CD4-positive, alpha-beta T cell treated with Interleukin-21 for 1 hour (primary cell): ENCODE measurements at regions not wholly inside any gene's neighbourhood (a gene's known extent, or its start where the extent isn't known, plus 50 kb on each side); places are given as distances from the start of the nearest gene placed in this dataset.

Experiments used
- DNase-seq: peaks from one replicate; pipeline ENCODE4 v3.0.0-alpha.2; 2020

DNA sequence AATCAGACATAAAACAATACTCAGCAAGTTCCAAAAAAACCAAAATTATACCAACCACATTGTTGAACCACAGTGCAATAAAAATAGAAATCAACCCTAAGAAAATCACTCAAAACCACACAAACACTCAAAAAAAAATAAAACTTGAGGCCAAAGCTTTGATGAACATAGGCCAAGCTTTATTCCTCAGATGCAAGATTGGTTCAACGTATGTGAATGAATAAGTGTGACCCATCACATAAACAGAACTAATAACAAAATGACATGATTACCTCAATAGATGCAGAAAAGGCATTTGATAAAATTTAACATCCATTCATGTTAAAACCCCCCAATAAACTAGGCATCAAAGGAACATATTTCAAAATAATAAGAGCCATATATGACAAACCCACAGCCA lies 506.1 kb upstream of the FZD8 start:
- DNase-seq: no peak

DNA sequence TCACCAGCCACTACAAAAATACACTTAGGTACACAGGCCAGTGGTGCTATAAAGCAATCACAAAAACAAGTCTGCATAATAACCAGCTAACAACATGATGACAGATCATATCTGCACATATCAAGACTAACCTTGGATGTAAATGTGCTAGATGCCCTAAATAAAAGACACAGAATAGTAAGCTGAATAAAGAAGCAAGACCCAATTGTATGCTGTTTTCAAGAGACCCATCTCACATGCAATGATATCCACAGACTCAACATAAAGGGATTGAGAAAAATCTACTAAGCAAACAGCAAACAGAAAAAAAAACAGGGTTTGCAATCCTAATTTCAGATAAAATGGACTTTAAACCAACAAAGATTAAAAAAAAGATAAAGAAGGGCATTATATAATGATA lies 505.4 kb upstream of the FZD8 start:
- no peak for DNase-seq

DNA sequence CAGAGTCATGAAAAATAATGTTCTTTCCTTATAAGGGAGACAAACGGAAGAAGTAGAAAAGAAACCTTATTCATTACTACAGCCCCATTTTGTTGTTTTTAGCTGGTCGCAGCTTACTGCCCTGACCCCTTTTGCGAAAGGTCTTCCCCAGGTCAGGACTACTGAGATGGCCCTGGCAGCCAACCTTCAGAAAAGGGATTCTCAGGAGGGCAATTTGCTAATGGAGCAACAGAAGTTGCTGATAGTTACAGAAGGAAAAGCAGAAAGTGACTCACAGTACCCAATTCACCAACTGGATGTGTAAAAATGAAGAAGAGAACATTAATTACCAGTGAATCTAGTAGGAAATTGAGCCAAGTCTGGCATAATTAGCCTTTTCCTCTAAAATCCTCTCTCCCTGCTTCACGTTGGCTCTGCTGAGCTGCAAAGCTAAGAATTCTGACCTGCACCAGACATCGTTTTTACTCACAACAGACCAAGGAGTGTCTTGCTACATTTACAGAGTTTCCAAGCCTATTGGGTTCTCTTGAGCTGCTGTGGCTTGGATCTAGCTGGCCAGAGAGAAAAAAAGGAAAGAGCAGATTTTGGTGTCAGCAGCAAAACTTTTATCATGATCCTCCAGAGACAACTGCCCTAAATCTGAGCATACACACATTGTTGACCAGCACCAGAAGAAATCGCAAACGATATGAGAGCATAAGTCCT lies 499.9 kb upstream of the FZD8 start:
- no peak for DNase-seq

DNA sequence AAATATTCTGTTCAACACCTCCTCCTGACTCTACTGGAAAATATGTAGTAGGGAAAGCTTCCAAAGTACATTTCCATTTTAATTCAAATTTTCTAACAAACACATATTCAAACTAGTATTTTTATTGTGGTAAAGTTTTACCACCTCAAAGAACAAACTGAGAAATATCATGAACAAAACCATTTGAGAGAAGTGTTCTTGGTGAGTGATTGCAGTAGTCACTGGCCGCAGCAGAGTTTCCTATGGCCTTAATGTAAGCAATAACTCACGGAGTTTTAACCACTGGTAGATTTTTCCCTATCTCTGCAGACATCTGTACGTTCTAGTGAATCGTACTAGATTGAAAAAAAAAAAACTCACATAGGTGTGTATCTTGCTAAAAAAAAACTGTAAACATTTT lies 487.0 kb upstream of the FZD8 start:
- no peak for DNase-seq

DNA sequence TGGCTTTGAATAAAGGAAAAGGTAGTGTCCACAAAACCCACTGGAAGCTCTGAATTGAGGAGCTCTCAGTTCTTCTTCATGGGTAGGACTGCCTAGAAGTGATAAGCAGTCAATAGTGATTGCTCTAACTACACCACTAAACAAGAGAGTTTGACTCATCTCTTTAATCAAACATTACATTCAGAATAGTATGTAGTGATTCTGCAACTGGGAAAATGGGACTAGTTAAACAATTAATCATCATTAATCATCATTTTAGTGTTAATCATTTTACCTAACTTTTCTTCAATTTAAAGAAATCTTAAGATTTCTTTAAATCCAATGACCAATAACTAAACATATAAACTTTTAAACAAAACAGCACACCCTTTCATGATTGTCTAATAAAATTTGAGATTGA lies 484.0 kb upstream of the FZD8 start:
- DNase-seq: no peak

DNA sequence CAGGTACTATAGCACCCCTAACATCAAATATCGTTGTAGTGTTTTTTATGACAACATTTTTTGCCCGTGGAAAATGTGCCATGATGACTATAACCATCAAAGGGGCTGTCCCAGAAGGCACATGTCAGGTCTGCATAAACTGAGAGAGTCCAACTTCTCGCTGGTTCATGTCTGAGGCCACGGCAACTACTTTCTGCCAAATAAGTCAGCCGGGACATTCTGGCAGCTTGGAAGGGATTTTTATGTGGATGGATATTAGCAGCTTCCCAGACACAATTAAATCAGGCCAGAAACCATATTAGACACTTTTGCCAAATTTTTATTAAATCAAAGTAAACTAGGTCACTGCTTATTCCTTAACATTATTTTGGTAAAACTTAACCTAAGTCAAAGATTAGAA lies 477.4 kb upstream of the FZD8 start:
- no peak for DNase-seq

DNA sequence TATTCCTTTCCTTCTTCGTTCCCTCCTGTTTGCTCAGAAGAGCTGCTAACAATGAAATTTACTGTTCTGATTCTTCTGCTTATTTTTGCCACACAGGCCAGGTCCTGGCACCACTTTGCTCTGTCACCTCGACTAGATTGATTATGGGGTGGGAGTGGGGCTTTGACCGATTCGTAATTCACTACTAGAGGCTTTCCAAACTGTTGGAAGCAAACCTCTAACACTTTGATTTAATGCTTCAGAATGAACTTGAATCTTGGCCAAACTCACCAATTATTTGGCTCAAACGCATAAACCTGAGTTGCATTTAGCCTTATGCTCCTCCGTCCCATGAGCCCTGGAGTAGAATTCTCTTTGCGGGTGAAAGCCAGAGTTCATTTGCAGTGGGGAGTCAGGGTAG lies 476.2 kb upstream of the FZD8 start:
- DNase-seq: no peak

DNA sequence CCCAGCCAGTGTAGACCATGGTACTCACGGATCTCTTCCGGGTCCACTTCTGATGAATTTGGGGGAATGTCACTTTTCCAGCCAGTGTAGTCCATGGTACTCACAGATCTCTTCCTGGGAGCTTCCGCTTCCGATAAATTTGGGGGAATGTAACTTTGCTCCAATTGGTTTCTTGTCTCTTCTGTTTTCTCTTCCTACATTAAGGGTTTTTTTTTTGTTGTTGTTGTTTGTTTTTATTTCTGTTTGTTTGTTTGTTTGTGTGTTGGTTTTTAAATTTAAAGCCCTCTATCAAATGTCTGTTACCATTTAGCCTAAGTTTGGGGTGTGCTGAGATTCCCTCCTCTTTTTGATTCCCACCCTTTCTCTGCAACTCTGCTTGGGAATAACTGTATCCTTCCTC lies 475.8 kb upstream of the FZD8 start:
- no peak for DNase-seq

DNA sequence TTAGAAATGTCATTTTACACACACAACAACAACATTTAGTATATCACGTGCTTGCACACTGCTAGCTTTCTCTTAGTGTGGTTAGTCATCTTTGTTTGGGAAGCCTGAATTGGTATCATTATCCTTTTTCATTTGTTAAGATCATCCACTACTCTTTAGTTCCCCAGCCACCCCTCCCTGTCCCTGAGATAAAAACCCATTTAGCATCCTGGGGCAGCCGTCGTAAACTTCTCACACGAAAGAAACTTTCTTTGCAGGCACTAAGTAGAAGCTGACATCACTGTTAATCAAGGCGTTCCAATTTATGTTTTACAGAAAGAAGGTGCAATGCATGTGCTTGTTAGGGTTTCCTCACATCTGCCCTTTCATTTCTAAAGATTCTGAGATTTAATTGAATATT lies 475.1 kb upstream of the FZD8 start:
- no peak for DNase-seq

DNA sequence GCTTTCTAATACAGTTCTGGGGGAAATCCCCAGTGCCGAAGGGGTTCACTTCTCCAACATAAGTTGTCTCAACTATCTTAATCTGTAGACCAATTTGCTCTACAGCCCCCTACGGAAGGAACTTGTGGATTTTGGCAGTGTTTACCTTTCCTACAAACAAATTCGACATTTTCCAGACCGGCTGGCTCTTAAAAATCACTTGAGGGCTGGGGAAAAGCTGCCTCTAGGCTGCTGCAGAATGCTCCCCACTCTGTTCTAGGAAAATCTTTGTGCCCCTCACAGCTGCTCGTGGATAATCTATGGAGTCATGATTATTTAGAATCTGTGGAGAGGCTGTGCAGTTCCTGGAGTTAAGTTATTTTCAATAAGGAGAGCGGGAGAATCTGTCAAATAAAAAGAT lies 474.6 kb upstream of the FZD8 start:
- no peak for DNase-seq

DNA sequence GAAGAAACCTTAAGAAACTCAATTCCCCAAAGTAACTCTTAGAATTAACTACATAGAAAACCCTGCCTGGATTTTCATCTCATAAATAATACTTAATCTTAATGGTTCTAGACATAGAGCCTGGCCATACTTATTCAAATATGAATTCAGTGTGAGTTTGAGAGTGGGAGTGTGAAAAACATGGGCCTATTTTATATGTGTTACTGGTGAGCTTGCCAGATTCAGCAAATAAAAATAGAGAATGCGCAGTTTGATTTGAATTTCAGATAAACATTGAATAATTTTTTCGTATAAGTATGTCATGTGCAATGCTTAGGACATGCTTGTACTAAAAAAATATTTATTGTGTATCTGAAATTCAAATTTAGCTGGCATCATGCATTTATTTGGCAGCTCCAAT lies 473.9 kb upstream of the FZD8 start:
- DNase-seq: no peak

DNA sequence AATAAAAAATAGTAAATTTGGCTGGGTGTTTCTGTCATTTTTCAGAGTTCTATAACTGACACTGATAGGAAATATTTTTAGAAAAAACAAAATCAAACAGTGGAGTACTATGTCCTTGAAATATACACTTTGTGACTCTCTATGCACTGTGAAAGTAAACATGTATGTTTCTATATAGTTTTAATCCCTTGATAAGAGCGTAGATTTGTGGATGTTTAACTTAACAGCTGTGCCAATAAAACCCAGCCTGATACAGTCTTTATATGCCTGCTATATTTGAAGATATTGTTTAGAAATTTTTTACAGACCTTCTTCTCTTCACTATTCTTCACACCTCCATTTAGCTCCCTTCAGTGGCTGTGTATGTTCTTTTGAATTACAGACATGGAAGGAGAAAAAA lies 473.3 kb upstream of the FZD8 start:
- no peak for DNase-seq

DNA sequence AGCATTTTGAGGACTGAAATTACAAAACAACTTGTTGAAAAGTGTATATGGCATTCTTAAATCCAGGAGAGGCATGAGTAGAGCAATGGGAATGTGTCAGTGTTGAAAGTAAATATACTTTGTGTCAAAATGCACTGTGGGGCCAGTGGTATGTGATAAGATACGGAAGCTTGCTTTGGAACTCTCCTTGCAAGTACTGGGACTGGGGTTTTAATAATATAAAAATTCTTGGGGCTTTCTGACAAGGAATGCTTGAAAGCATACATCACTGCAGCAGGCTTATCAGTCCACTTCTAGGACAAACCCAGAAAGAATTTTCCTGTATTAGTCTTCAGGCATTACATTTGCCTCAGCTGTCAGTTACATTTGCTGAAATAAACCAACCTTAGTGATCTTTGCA lies 472.8 kb upstream of the FZD8 start:
- no peak for DNase-seq

DNA sequence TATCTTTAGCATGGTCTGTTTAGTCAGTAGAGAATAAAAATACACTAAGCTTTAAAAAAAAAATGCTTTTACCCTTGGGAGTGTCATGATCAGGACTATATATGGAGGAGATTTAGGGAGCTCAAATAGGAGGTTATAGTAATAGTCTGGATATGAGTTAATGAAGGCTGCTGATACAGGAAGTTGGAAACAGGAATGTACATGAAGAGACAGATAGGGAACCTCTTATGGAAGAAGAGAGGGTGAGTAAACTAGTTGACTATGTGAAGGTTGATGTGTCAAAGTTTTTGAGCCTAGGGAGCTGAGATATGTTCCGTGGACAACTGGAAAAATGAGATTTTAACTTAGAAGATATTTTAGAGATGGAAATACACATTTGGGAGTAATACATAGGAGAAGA lies 472.0 kb upstream of the FZD8 start:
- no peak for DNase-seq

DNA sequence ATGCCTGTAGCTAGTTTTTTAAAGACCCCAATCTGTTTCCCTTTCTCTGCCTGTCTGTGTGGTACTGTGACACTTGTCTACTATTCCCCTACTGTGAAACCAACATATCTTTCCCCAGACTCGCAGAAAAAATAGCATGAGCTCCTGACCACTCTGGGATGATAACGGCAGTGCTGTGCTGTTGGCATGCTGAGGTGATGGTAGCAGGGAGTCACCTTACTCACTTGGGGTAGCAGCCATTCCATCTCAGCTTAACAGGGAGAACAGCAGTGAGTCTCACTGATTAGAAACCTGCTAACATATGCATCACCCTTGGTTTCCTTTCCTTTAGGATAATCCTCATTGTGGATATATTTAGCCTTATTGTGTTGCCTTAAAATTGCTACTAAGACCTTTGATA lies 469.6 kb upstream of the FZD8 start:
- DNase-seq: no peak

DNA sequence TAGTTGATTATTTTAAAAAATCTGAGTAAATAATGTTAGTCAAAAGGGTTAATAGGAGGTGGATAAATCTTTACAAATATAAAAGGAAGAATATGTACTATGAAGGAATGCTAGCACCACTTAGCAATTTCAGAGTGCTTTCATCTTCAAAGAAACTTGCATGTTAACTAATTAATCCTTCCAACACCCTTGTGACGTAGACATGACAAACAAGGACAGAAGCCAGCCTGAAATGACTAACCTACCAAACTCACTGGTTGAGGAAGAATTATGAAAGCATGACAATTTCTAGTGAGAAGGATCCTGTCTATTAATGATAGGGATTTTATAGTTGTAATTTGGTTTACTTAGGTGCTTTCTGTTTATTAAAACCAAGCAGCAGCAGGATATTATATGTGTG lies 468.0 kb upstream of the FZD8 start:
- no peak for DNase-seq

DNA sequence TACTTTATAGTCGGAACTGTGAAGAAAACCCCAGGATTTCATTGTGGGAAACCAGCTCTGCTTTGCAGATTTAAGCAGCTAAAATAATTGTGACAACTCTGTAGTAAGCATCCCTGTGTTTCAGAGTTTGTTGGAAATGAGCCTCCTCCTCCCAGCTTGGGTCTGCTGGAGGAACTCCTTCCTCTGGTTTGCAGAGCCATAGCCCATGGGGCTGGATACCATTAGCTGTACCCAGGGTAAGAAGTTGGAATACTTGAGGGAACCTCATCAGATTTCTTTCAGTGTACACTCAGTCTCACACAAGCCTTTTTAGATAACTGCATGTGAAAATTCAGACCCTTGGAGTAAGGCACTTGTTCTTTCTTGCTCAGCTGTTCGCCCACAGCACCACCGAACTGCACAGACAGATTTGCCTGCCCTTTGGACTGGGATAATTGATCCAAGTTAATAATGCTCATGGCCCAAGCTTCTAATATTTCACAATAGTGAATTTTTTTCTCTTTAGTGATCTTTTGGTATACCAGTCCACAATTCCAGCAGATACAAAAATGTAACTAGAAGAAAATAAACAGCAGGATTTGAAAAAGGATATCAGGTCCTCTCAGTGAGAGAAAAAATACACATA lies 467.4 kb upstream of the FZD8 start:
- no peak for DNase-seq

DNA sequence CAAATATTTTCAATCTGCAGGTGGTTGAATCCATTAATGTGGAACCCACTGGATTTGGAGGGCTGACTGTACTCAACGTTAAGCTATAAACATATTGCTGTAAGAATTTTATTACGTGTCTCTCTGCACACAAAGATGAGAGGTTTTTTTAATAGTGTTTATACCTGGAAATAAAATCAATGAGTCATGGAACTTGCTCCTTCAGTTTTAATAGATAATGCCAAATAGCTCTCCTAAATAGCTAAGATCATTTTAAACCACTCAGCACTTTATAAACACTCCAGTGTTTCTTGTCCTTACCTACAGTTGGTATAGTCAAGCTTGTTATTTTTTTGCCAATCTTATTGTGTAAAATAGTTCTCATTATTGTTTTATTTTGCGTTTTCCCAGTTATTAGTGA lies 455.6 kb upstream of the FZD8 start:
- DNase-seq: no peak

DNA sequence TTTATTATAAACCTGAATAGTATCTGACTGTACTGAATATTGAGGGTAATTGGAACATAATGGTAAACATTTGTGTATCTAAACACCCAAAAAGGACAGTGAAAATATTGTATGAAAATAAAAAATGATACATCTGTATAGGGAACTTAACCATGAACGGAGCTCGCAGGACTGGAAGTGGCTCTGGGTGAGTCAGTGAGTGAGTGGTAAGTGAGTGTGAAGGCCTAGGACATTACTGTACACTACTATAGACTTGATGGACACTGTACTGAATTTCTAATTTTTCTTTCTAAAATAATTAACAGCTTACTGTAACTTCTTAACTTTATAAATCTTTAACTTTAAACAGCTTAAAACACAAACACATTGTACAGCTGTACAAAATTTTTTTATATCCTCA lies 454.5 kb upstream of the FZD8 start:
- DNase-seq: no peak

DNA sequence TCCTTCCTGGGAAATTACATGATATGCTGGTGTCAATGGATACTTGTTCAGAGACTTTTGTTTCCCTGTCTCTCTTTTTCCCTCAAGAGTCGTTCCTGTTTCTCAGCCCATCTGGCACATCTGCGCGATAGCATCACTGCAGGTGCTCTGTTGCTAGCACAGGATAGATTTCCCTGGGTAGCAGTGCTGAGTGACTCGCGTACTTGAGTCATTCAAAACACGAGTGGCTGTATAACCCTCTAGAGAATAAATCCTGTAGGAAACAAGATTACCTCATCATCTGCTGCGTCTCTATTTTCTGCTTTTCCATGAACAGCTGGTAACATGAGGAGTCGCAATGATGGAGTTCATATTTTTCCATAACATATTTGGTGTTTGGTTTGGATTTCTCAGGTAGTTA lies 452.0 kb upstream of the FZD8 start:
- DNase-seq: no peak

DNA sequence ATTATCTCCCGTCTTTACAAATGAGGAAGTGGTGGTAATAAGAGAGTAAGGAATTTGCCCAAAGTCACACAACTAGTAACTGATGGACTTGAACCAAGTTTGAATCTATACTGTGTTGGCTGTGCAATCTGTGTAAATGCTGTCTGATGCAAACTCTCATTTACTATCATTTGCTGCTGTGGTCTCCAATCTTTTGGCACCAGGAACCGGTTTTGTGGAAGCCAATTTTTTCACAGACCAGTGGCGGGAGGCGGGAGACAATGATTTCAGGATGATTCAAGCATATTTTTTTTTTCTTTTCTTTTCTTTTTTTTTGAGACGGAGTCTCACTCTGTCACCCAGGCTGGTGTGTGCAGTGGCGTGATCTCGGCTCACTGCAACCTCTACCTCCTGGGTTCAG lies 450.0 kb upstream of the FZD8 start:
- no peak for DNase-seq

DNA sequence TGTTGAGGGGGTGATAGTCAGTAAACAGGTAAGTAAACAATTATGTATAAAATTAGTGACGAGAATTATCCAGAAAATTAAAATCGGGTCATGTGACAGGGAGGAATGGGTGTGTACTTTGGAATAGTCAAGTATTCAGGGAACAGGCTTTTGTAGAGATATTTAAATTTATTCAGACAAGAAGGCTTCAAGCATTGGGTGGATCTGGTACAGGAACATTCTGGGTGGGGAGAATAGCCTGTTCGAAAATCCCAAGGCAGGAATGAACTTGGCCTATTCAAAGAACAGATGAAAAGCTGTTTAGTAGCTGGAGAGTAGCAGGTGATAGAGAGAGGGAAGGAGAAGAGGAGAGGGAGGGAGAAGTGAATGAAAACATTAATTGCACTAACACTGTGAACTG lies 448.9 kb upstream of the FZD8 start:
- no peak for DNase-seq

DNA sequence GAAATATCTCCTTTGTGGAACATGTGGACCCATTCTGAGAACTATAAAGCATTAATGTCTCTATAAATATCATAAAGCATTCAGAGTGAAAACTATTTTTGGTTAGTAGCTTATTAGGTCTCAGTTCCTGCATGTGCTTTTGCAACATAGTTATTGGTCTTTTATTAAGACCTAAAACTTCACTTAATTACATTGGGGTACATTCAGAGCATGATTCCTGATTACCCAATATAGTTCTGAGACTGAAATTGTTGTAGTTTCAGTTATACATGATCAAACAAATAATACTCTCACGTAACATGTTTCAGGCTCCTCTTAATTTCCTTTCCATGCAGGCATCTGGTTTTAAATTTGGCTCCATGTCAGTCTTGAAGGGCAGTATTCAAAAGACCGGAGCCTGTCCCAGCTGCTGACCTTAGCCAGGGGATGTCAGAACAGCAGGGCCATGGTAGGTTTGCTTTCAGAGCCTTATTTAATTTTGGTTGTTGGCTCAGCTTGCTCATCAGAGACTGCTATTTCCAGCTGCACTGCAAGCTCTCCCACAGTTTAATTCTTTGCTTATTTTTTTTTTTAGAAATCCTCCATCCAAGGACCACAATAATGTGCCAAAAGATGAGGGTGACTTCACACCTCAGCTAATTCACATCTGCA lies 447.8 kb upstream of the FZD8 start:
- DNase-seq: no peak
